SK-N-SH (cell line): ENCODE measurements at regions not wholly inside any gene's neighbourhood (a gene's known extent, or its start where the extent isn't known, plus 50 kb on each side); places are given as distances from the start of the nearest gene placed in this dataset.

ENCODE experiments used
- CTCF ChIA-PET: fragments of 300-600, 350-600 bp; formaldehyde crosslinking; extraction: SDS; loops from one replicate; lab custom pipeline; 2021; lab: Yijun Ruan, JAX
- POLR2A ChIA-PET: fragments of 350-600 bp; sonication (Branson Sonifier 250); formaldehyde crosslinking; extraction: SDS; loops from one replicate; lab custom pipeline; 2020; ENCODE audit warnings: antibody characterized with exemption, inconsistent platforms; lab: Yijun Ruan, JAX
- DNase-seq: peaks from one replicate; pipeline ENCODE4 v3.0.0; 2012
- H2AFZ ChIP-seq: fragments of 200-600 bp; sonication (generic); 2 replicates; pipeline ENCODE4 v1.8.1; 2016; ENCODE audit warnings: antibody characterized with exemption, mild to moderate bottlenecking, low read depth
- H3F3A ChIP-seq: fragments of 200-600 bp; sonication (generic); replicated peaks from 2 replicates; pipeline ENCODE3; 2016; ENCODE audit warnings: antibody characterized with exemption, mild to moderate bottlenecking; ENCODE audit not compliant: insufficient read depth
- H3K27ac ChIP-seq, 2 experiments: fragments of 200-500 bp in 1 of 2; fragments of 200-600 bp in 1 of 2; sonication (Bioruptor generic) in 1 of 2; sonication (generic), shearing (Covaris generic) in 1 of 2; 2 replicates each; pipeline versions ENCODE4 v1.5.1 to v1.6.1; 2014 to 2016; ENCODE audit warnings: low read depth in 2 of 2, inconsistent platforms in 1 of 2, low read length in 1 of 2, mild to moderate bottlenecking in 1 of 2, mixed read lengths in 1 of 2
- H3K27me3 ChIP-seq: fragments of 200-600 bp; sonication (generic), shearing (Covaris generic); 2 replicates; pipeline ENCODE4 v1.6.1; 2016; ENCODE audit warnings: mixed run types; ENCODE audit not compliant: insufficient read depth
- H3K36me3 ChIP-seq, 2 experiments: fragments of 200-500 bp in 1 of 2; fragments of 200-600 bp in 1 of 2; sonication (Bioruptor generic) in 1 of 2; sonication (generic) in 1 of 2; replicated peaks in 1 of 2; 2 replicates each; pipeline versions ENCODE3 to v1.5.1; 2014 to 2016; ENCODE audit warnings: low read length in 1 of 2, mild to moderate bottlenecking in 1 of 2; ENCODE audit not compliant: insufficient read depth in 2 of 2, control insufficient read depth in 1 of 2
- H3K4me1 ChIP-seq, 2 experiments: fragments of 200-500 bp in 1 of 2; fragments of 200-600 bp in 1 of 2; sonication (Bioruptor generic) in 1 of 2; sonication (generic), shearing (Covaris generic) in 1 of 2; 2 replicates each; pipeline versions ENCODE4 v1.5.1 to v1.6.1; 2014 to 2016; ENCODE audit warnings: low read depth in 1 of 2, low read length in 1 of 2, mixed run types in 1 of 2; ENCODE audit not compliant: insufficient read depth in 2 of 2, control insufficient read depth in 1 of 2
- H3K4me2 ChIP-seq: fragments of 200-600 bp; sonication (generic), shearing (Covaris generic); 2 replicates; pipeline ENCODE4 v1.6.1; 2017; ENCODE audit warnings: mixed run types
- H3K4me3 ChIP-seq, 2 experiments: fragments of 200-500 bp in 1 of 2; fragments of 200-600 bp in 1 of 2; sonication (Bioruptor generic) in 1 of 2; sonication (generic), shearing (Covaris generic) in 1 of 2; 2 replicates each; pipeline versions ENCODE4 v1.5.1 to v1.8.1; 2014 to 2016; ENCODE audit warnings: low read depth in 2 of 2, inconsistent platforms in 1 of 2, low read length in 1 of 2, mild to moderate bottlenecking in 1 of 2, mixed read lengths in 1 of 2, moderate library complexity in 1 of 2
- H3K79me2 ChIP-seq: fragments of 200-600 bp; sonication (generic); 2 replicates; pipeline ENCODE4 v1.8.1; 2017; ENCODE audit warnings: mild to moderate bottlenecking; ENCODE audit not compliant: insufficient read depth
- H3K9ac ChIP-seq: fragments of 200-600 bp; sonication (generic); 2 replicates; pipeline ENCODE4 v1.6.1; 2017; ENCODE audit warnings: mixed run types
- H3K9me2 ChIP-seq: fragments of 200-600 bp; sonication (generic); 2 replicates; pipeline ENCODE4 v1.6.1; 2017; ENCODE audit warnings: mixed run types
- H3K9me3 ChIP-seq: fragments of 200-600 bp; sonication (generic); 2 replicates; pipeline ENCODE4 v1.6.1; 2017; ENCODE audit warnings: mixed run types, mild to moderate bottlenecking, moderate library complexity
- H4K20me1 ChIP-seq: fragments of 200-600 bp; sonication (generic); 2 replicates; pipeline ENCODE4 v1.6.1; 2017; ENCODE audit warnings: mild to moderate bottlenecking, mixed run types; ENCODE audit not compliant: insufficient read depth
- CHD2 ChIP-seq: fragments of 150-350 bp; IDR thresholded peaks from 2 replicates; pipeline ENCODE4 v1.6.1; 2018; ENCODE audit warnings: low read length; ENCODE audit not compliant: partially characterized antibody
- EP300 ChIP-seq, 2 experiments: IDR thresholded peaks; 2 replicates each; pipeline versions ENCODE4 v1.4.0 to v1.6.1; 2012; ENCODE audit warnings: borderline replicate concordance in 1 of 2, low read depth in 1 of 2, low read length in 1 of 2
- EZH2phosphoT487 ChIP-seq: fragments of 200-600 bp; sonication (generic); IDR thresholded peaks from 2 replicates; pipeline ENCODE4 v1.6.1; 2017; ENCODE audit warnings: low read depth, mixed run types, mild to moderate bottlenecking, antibody characterized with exemption, moderate library complexity, borderline replicate concordance
- FOSL2 ChIP-seq: IDR thresholded peaks from 2 replicates; pipeline ENCODE4 v1.4.0; 2012; ENCODE audit warnings: low read depth, mild to moderate bottlenecking, moderate library complexity, borderline replicate concordance
- FOXM1 ChIP-seq: IDR thresholded peaks from 2 replicates; pipeline ENCODE4 v1.4.0; 2012; ENCODE audit warnings: low read depth, mild to moderate bottlenecking
- GABPA ChIP-seq: IDR thresholded peaks from 2 replicates; pipeline ENCODE4 v1.4.0; 2012; ENCODE audit warnings: low read depth, mild to moderate bottlenecking
- GATA2 ChIP-seq: sonication (generic); formaldehyde crosslinking; IDR thresholded peaks from 2 replicates; pipeline ENCODE4 v1.5.0; 2020; ENCODE audit warnings: mild to moderate bottlenecking, missing genetic modification reagents
- JUND ChIP-seq: IDR thresholded peaks from 2 replicates; pipeline ENCODE4 v1.4.0; 2012
- MEF2A ChIP-seq: IDR thresholded peaks from 2 replicates; pipeline ENCODE4 v1.4.0; 2012; ENCODE audit warnings: low read depth, borderline replicate concordance
- NRF1 ChIP-seq: IDR thresholded peaks from 2 replicates; pipeline ENCODE4 v1.6.1; 2012; ENCODE audit warnings: low read depth, mild to moderate bottlenecking, low read length
- POLR2AphosphoS5 ChIP-seq: IDR thresholded peaks from 2 replicates; pipeline ENCODE4 v1.6.1; 2012; ENCODE audit warnings: low read depth, low read length
- RAD21 ChIP-seq: IDR thresholded peaks from 2 replicates; pipeline ENCODE4 v1.6.1; 2012; ENCODE audit warnings: mild to moderate bottlenecking, low read length
- RFX5 ChIP-seq: IDR thresholded peaks from 2 replicates; pipeline ENCODE4 v1.6.1; 2012; ENCODE audit warnings: mild to moderate bottlenecking, improper control_type of control experiment, low read length
- RXRA ChIP-seq: IDR thresholded peaks from 2 replicates; pipeline ENCODE4 v1.4.0; 2012; ENCODE audit warnings: low read depth, mild to moderate bottlenecking, borderline replicate concordance
- SIN3A ChIP-seq: IDR thresholded peaks from 2 replicates; pipeline ENCODE4 v1.6.1; 2012; ENCODE audit warnings: low read depth, mild to moderate bottlenecking, low read length, moderate library complexity, borderline replicate concordance
- TAF1 ChIP-seq: IDR thresholded peaks from 2 replicates; pipeline ENCODE4 v1.6.1; 2012; ENCODE audit warnings: low read depth, mild to moderate bottlenecking, low read length, moderate library complexity, borderline replicate concordance
- TCF12 ChIP-seq: IDR thresholded peaks from 2 replicates; pipeline ENCODE4 v1.4.0; 2012
- WGBS: methylation state at CpG from one replicate; pipeline ENCODE4 v1.1.6; 2017; ENCODE audit warnings: low lambda C conversion rate; 5-methylcytosine and 5-hydroxymethylcytosine counted together
- TF ChIP-seq, protein P1 (sequence below): IDR thresholded peaks from 2 replicates; pipeline ENCODE4 v1.4.0; 2012; ENCODE audit warnings: low read depth
- TF ChIP-seq, protein P2 (sequence below): IDR thresholded peaks from 2 replicates; pipeline ENCODE4 v1.4.0; 2012; ENCODE audit warnings: low read depth, borderline replicate concordance
- TF ChIP-seq, protein P3 (sequence below): IDR thresholded peaks from 2 replicates; pipeline ENCODE4 v1.4.0; 2012; ENCODE audit warnings: low read depth, borderline replicate concordance
- TF ChIP-seq, protein P4 (sequence below): IDR thresholded peaks from 2 replicates; pipeline ENCODE4 v1.6.1; 2012; ENCODE audit warnings: mild to moderate bottlenecking, low read depth, low read length, moderate library complexity

DNA sequence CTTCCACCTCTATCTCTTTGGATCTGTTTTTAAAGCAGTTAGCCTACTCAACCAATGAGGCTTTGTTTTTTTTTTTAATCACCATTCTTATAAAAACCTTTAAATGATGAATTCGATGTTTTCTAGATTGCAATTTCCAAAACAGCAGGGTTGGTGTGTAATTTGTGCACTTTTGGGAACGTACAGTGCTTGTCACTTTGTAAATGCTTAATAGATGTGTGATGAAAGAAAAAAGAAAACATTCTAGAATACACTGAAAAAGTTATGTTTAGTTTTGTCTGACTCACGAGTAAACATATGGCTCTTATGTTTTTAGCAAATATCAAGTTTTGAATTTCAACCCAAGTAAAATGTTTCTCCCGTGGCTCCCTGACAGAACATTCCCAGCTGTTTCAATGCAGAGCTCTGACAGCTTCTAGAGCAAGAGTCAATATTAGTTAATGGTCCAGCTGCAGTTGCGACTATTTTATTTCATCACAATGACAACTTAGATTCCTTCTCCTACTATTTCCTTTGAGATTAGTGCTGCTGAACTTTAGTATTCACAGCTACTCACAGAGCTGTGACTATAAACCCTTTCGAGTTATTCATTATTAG is 362.5 kb upstream of the ADAMTS5 start:
- H3K9me2 ChIP-seq: no peaks in the 10 kb centered on the region; the same call in 1 of the 2 replicates
- WGBS: 66% methylated on average over 6 of the region's 6 CpGs
- H3K36me3 ChIP-seq: no peaks in the 10 kb centered on the region
- no peak overlapping the region for H3K4me2 ChIP-seq
- no peak overlapping the region for H2AFZ ChIP-seq
- no peak overlapping the region for H3K27ac ChIP-seq
- H3K9me3 ChIP-seq: no peaks in the 10 kb centered on the region; the same call in 1 of the 2 replicates
- POLR2A ChIA-PET: no interaction called here
- no peak overlapping the region for H3K9ac ChIP-seq
- CTCF ChIA-PET: no interaction called here
- DNase-seq: no peak
- no peaks in the 10 kb centered on the region for H4K20me1 ChIP-seq
- H3K4me1 ChIP-seq: no peaks in the 10 kb centered on the region
- TF ChIP-seq, protein P1, sequence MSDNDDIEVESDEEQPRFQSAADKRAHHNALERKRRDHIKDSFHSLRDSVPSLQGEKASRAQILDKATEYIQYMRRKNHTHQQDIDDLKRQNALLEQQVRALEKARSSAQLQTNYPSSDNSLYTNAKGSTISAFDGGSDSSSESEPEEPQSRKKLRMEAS: no peak
- no peak for TF ChIP-seq CHD2
- TF ChIP-seq GABPA: no peak
- TF ChIP-seq, protein P2, sequence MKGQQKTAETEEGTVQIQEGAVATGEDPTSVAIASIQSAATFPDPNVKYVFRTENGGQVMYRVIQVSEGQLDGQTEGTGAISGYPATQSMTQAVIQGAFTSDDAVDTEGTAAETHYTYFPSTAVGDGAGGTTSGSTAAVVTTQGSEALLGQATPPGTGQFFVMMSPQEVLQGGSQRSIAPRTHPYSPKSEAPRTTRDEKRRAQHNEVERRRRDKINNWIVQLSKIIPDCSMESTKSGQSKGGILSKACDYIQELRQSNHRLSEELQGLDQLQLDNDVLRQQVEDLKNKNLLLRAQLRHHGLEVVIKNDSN: no peak
- no peak for TF ChIP-seq RAD21
- no peak for TF ChIP-seq FOXM1
- TF ChIP-seq SIN3A: no peak
- no peak for TF ChIP-seq EZH2phosphoT487
- TF ChIP-seq, protein P3, sequence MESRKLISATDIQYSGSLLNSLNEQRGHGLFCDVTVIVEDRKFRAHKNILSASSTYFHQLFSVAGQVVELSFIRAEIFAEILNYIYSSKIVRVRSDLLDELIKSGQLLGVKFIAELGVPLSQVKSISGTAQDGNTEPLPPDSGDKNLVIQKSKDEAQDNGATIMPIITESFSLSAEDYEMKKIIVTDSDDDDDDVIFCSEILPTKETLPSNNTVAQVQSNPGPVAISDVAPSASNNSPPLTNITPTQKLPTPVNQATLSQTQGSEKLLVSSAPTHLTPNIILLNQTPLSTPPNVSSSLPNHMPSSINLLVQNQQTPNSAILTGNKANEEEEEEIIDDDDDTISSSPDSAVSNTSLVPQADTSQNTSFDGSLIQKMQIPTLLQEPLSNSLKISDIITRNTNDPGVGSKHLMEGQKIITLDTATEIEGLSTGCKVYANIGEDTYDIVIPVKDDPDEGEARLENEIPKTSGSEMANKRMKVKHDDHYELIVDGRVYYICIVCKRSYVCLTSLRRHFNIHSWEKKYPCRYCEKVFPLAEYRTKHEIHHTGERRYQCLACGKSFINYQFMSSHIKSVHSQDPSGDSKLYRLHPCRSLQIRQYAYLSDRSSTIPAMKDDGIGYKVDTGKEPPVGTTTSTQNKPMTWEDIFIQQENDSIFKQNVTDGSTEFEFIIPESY: no peak
- TF ChIP-seq TAF1: no peak
- no peak for TF ChIP-seq TCF12
- no peak for TF ChIP-seq RXRA
- no peak for TF ChIP-seq POLR2AphosphoS5
- TF ChIP-seq NRF1: no peak
- TF ChIP-seq FOSL2: no peak
- TF ChIP-seq EP300 (IDR thresholded peaks at IDR 0.05; ENCODE audit: borderline replicate concordance in 1 of 2, low read depth in 1 of 2, low read length in 1 of 2): no peak
- TF ChIP-seq RFX5: no peak
- no peak overlapping the region for H3K4me3 ChIP-seq
- no peaks in the 10 kb centered on the region for H3F3A ChIP-seq
- no peaks in the 10 kb centered on the region for H3K27me3 ChIP-seq
- no peaks in the 10 kb centered on the region for H3K79me2 ChIP-seq

GRCh38 chr21:27326301-27326700 is 359.4 kb upstream of the ADAMTS5 start:
- H3K4me3 ChIP-seq: no peak overlapping the region
- H3K27ac ChIP-seq: no peak overlapping the region
- H3K36me3 ChIP-seq: no peaks in the 10 kb centered on the region
- CTCF ChIA-PET: no interaction called here
- H3K27me3 ChIP-seq: no peaks in the 10 kb centered on the region
- no peaks in the 10 kb centered on the region for H3K79me2 ChIP-seq
- H2AFZ ChIP-seq: no peak overlapping the region
- H3K9ac ChIP-seq: no peak overlapping the region
- no peaks in the 10 kb centered on the region for H3F3A ChIP-seq
- no peak for DNase-seq
- H3K9me3 ChIP-seq: no peaks in the 10 kb centered on the region
- no peaks in the 10 kb centered on the region for H4K20me1 ChIP-seq
- H3K4me1 ChIP-seq: no peaks in the 10 kb centered on the region
- no peaks in the 10 kb centered on the region; the same call in 1 of the 2 replicates for H3K9me2 ChIP-seq
- POLR2A ChIA-PET: no interaction called here
- 47% methylated on average over 4 of the region's 4 CpGs for WGBS
- no peak overlapping the region for H3K4me2 ChIP-seq
- TF ChIP-seq RXRA (no peak), GATA2 (no peak), EZH2phosphoT487 (no peak), MEF2A (no peak), FOSL2 (no peak), JUND (no peak)
- TF ChIP-seq, protein P4, sequence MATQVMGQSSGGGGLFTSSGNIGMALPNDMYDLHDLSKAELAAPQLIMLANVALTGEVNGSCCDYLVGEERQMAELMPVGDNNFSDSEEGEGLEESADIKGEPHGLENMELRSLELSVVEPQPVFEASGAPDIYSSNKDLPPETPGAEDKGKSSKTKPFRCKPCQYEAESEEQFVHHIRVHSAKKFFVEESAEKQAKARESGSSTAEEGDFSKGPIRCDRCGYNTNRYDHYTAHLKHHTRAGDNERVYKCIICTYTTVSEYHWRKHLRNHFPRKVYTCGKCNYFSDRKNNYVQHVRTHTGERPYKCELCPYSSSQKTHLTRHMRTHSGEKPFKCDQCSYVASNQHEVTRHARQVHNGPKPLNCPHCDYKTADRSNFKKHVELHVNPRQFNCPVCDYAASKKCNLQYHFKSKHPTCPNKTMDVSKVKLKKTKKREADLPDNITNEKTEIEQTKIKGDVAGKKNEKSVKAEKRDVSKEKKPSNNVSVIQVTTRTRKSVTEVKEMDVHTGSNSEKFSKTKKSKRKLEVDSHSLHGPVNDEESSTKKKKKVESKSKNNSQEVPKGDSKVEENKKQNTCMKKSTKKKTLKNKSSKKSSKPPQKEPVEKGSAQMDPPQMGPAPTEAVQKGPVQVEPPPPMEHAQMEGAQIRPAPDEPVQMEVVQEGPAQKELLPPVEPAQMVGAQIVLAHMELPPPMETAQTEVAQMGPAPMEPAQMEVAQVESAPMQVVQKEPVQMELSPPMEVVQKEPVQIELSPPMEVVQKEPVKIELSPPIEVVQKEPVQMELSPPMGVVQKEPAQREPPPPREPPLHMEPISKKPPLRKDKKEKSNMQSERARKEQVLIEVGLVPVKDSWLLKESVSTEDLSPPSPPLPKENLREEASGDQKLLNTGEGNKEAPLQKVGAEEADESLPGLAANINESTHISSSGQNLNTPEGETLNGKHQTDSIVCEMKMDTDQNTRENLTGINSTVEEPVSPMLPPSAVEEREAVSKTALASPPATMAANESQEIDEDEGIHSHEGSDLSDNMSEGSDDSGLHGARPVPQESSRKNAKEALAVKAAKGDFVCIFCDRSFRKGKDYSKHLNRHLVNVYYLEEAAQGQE: no peak
- TF ChIP-seq, protein P1: no peak
